IPS DF 19.7 (cell line): ENCODE measurements at regions not wholly inside any gene's neighbourhood (a gene's known extent, or its start where the extent isn't known, plus 50 kb on each side); places are given as distances from the start of the nearest gene placed in this dataset.
"Not testable (repeated sequence)": the region's sequence is repeated elsewhere in the genome, so short reads cannot be mapped to it uniquely, and the experiment has no call there.

Experiments
- DNase-seq: peaks from one replicate; pipeline ENCODE4 v3.0.0-alpha.2; 2013; ENCODE audit warnings: low read depth, low spot score

- DNase-seq, result no peak
Measured at GRCh38 chrX:99415470-99415869, 994.6 kb downstream of the PCDH19 start.

- DNase-seq, result no peak
Measured at GRCh38 chrX:99413317-99413716, 996.8 kb downstream of the PCDH19 start.

- DNase-seq, result no peak
Measured at GRCh38 chrX:99398545-99398944, 1011.5 kb downstream of the PCDH19 start.

- no peak for DNase-seq
Measured at GRCh38 chrX:99397879-99398278, 1012.2 kb downstream of the PCDH19 start.

GRCh38 chrX:99394456-99394855 lies 1015.6 kb downstream of the PCDH19 start:
- no peak for DNase-seq

- DNase-seq, result no peak
Measured at GRCh38 chrX:99384594-99385374, 1025.3 kb downstream of the PCDH19 start.

GRCh38 chrX:99383786-99384185 lies 1026.3 kb downstream of the PCDH19 start:
- DNase-seq, result no peak

GRCh38 chrX:99371976-99372595 lies 1038.0 kb downstream of the PCDH19 start:
- DNase-seq, result no peak

- DNase-seq, result no peak
Measured at GRCh38 chrX:99353412-99353811, 1056.7 kb downstream of the PCDH19 start.

- DNase-seq, result no peak
Measured at GRCh38 chrX:99348256-99348655, 1061.8 kb downstream of the PCDH19 start.

GRCh38 chrX:99308302-99308701 lies 1101.8 kb downstream of the PCDH19 start:
- DNase-seq, result no peak

GRCh38 chrX:99305573-99305972 lies 1104.5 kb downstream of the PCDH19 start:
- no peak for DNase-seq

GRCh38 chrX:99301990-99302389 lies 1108.1 kb downstream of the PCDH19 start:
- no peak for DNase-seq

GRCh38 chrX:99271641-99272040 lies 1138.4 kb downstream of the PCDH19 start:
- DNase-seq, result no peak

GRCh38 chrX:99266255-99266654 lies 1143.8 kb downstream of the PCDH19 start:
- no peak for DNase-seq

GRCh38 chrX:99248180-99248579 lies 1161.9 kb downstream of the PCDH19 start:
- no peak for DNase-seq

- peak; percentile 61 for DNase-seq
Measured at GRCh38 chrX:99242001-99242400, 1168.1 kb downstream of the PCDH19 start.

- not testable (repeated sequence) for DNase-seq
Measured at GRCh38 chrX:99234384-99234783, 1175.7 kb downstream of the PCDH19 start.

GRCh38 chrX:99192421-99192820 lies 1217.7 kb downstream of the PCDH19 start:
- DNase-seq, result no peak

- DNase-seq, result no peak
Measured at GRCh38 chrX:99184153-99184552, 1225.9 kb downstream of the PCDH19 start.

GRCh38 chrX:99172958-99173357 lies 1237.1 kb downstream of the PCDH19 start:
- no peak for DNase-seq

- no peak for DNase-seq
Measured at GRCh38 chrX:99142745-99143144, 1267.3 kb downstream of the PCDH19 start.

- DNase-seq, result no peak
Measured at GRCh38 chrX:99137488-99137887, 1272.6 kb downstream of the PCDH19 start.
